Suppressor macrophage treated with lipopolysaccharide for 1 hour (primary cell): ENCODE measurements at regions not wholly inside any gene's neighbourhood (a gene's known extent, or its start where the extent isn't known, plus 50 kb on each side); places are given as distances from the start of the nearest gene placed in this dataset.

Experiments used
- DNase-seq, 3 donors: peaks; one replicate each; pipeline ENCODE4 v3.0.0-alpha.2; 2020 to 2022

GRCh38 chr2:104049438-104049837 is 804.5 kb upstream of the POU3F3 start:
- DNase-seq: no peak

- DNase-seq: no peak
Observed at GRCh38 chr2:104049981-104050380, 803.9 kb upstream of the POU3F3 start.

- no peak for DNase-seq
Observed at GRCh38 chr2:104050656-104051242, 803.2 kb upstream of the POU3F3 start.

- no peak for DNase-seq
Observed at GRCh38 chr2:104051766-104052165, 802.1 kb upstream of the POU3F3 start.

- no peak for DNase-seq
Observed at GRCh38 chr2:104052356-104052755, 801.6 kb upstream of the POU3F3 start.

- DNase-seq: no peak
Observed at GRCh38 chr2:104056451-104056850, 797.5 kb upstream of the POU3F3 start.

GRCh38 chr2:104068665-104069064 is 785.2 kb upstream of the POU3F3 start:
- DNase-seq: no peak

GRCh38 chr2:104077573-104077972 is 776.3 kb upstream of the POU3F3 start:
- no peak for DNase-seq

- DNase-seq: no peak
Observed at GRCh38 chr2:104078431-104079157, 775.3 kb upstream of the POU3F3 start.

- no peak for DNase-seq
Observed at GRCh38 chr2:104088745-104089144, 765.2 kb upstream of the POU3F3 start.

GRCh38 chr2:104090407-104090806 is 763.5 kb upstream of the POU3F3 start:
- no peak for DNase-seq

- DNase-seq: no peak
Observed at GRCh38 chr2:104091894-104092293, 762.0 kb upstream of the POU3F3 start.

GRCh38 chr2:104092886-104093285 is 761.0 kb upstream of the POU3F3 start:
- no peak for DNase-seq

- no peak for DNase-seq
Observed at GRCh38 chr2:104102615-104103014, 751.3 kb upstream of the POU3F3 start.

GRCh38 chr2:104109356-104109755 is 744.6 kb upstream of the POU3F3 start:
- no peak for DNase-seq

GRCh38 chr2:104118889-104119288 is 735.0 kb upstream of the POU3F3 start:
- DNase-seq: no peak

- no peak for DNase-seq
Observed at GRCh38 chr2:104120171-104120570, 733.7 kb upstream of the POU3F3 start.

GRCh38 chr2:104125096-104125495 is 728.8 kb upstream of the POU3F3 start:
- no peak for DNase-seq

GRCh38 chr2:104127049-104127770 is 726.7 kb upstream of the POU3F3 start:
- DNase-seq: no peak

- DNase-seq: no peak
Observed at GRCh38 chr2:104140361-104140760, 713.6 kb upstream of the POU3F3 start.

- DNase-seq: no peak
Observed at GRCh38 chr2:104158191-104158590, 695.7 kb upstream of the POU3F3 start.

- DNase-seq: no peak
Observed at GRCh38 chr2:104163611-104164130, 690.2 kb upstream of the POU3F3 start.

- DNase-seq: no peak
Observed at GRCh38 chr2:104164721-104165252, 689.1 kb upstream of the POU3F3 start.

GRCh38 chr2:104177179-104177578 is 676.7 kb upstream of the POU3F3 start:
- DNase-seq: no peak
